OCI-LY3 (cell line): ENCODE measurements at regions not wholly inside any gene's neighbourhood (a gene's known extent, or its start where the extent isn't known, plus 50 kb on each side); places are given as distances from the start of the nearest gene placed in this dataset.

Source experiments
- CTCF ChIP-seq: fragments of 200-600, 300-600 bp; sonication (generic); IDR thresholded peaks from 2 replicates; pipeline ENCODE4 v1.5.1; 2014; ENCODE audit warnings: antibody characterized with exemption, low read length, low read depth
- EZH2phosphoT487 ChIP-seq: fragments of 200-600 bp; shearing (Covaris generic); IDR thresholded peaks from 2 replicates; pipeline ENCODE4 v1.6.1; 2018; ENCODE audit warnings: antibody characterized with exemption, mixed run types, low read depth

- no peak for TF ChIP-seq CTCF
- no peak for TF ChIP-seq EZH2phosphoT487
Observed at GRCh38 chr17:70810609-70811008, 641.3 kb downstream of the KCNJ2 start.
